GM23338 (cell line): ENCODE measurements at regions not wholly inside any gene's neighbourhood (a gene's known extent, or its start where the extent isn't known, plus 50 kb on each side); places are given as distances from the start of the nearest gene placed in this dataset.

Experiments used
- EZH2 ChIP-seq: fragments of 200-600 bp; sonication (generic); IDR thresholded peaks from one replicate; pipeline ENCODE4 v1.8.0; 2017; ENCODE audit warnings: antibody characterized with exemption, mild to moderate bottlenecking, low read depth; ENCODE audit not compliant: unreplicated experiment
- EZH2phosphoT487 ChIP-seq: fragments of 200-600 bp; sonication (generic); IDR thresholded peaks from one replicate; pipeline ENCODE4 v1.8.1; 2018; ENCODE audit warnings: antibody characterized with exemption; ENCODE audit not compliant: unreplicated experiment
- JUNB ChIP-seq: IDR thresholded peaks from one replicate; pipeline ENCODE4 v1.6.1; 2016; ENCODE audit warnings: antibody characterized with exemption; ENCODE audit not compliant: unreplicated experiment
- POLR2AphosphoS5 ChIP-seq: IDR thresholded peaks from 2 replicates; pipeline ENCODE4 v1.6.1; 2016; ENCODE audit warnings: antibody characterized with exemption, low read depth
- TF ChIP-seq, protein P1 (sequence below), 2 experiments: fragments of 200-600 bp in 1 of 2; sonication (generic) in 1 of 2; conservative IDR thresholded peaks; 2 replicates each; pipeline versions ENCODE4 v1.5.1 to v1.6.1; 2016 to 2017; ENCODE audit warnings: antibody characterized with exemption in 2 of 2, low read depth in 2 of 2, mild to moderate bottlenecking in 2 of 2, moderate library complexity in 1 of 2
- TF ChIP-seq, protein P2 (sequence below): IDR thresholded peaks from one replicate; pipeline ENCODE4 v1.6.1; 2018; ENCODE audit warnings: antibody characterized with exemption; ENCODE audit not compliant: unreplicated experiment

DNA sequence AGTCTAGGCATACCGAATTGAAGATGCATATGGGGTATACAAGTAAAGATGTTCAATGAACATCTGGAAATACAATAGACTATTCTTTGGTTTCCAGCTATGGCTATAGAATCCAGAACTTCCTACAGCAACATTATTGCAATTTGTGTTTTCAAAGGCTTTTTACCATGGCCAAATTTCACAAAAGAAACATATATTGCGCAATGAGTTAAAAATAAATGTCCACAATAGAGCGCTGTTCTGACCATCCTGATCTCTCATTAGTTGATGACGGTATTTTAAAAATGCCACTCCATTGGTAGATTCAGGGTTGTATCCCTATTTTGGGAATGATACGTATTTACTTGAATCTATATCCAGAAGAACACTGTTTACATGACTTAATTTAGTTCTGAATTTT, 139.2 kb downstream of the LINC00632 start:
- TF ChIP-seq, protein P1, sequence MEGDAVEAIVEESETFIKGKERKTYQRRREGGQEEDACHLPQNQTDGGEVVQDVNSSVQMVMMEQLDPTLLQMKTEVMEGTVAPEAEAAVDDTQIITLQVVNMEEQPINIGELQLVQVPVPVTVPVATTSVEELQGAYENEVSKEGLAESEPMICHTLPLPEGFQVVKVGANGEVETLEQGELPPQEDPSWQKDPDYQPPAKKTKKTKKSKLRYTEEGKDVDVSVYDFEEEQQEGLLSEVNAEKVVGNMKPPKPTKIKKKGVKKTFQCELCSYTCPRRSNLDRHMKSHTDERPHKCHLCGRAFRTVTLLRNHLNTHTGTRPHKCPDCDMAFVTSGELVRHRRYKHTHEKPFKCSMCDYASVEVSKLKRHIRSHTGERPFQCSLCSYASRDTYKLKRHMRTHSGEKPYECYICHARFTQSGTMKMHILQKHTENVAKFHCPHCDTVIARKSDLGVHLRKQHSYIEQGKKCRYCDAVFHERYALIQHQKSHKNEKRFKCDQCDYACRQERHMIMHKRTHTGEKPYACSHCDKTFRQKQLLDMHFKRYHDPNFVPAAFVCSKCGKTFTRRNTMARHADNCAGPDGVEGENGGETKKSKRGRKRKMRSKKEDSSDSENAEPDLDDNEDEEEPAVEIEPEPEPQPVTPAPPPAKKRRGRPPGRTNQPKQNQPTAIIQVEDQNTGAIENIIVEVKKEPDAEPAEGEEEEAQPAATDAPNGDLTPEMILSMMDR (conservative IDR thresholded peaks at IDR 0.05; ENCODE audit: low read depth in 2 of 2) = no peak
- no peak for TF ChIP-seq POLR2AphosphoS5
- TF ChIP-seq EZH2 = no peak
- TF ChIP-seq EZH2phosphoT487 = no peak
- TF ChIP-seq, protein P2, sequence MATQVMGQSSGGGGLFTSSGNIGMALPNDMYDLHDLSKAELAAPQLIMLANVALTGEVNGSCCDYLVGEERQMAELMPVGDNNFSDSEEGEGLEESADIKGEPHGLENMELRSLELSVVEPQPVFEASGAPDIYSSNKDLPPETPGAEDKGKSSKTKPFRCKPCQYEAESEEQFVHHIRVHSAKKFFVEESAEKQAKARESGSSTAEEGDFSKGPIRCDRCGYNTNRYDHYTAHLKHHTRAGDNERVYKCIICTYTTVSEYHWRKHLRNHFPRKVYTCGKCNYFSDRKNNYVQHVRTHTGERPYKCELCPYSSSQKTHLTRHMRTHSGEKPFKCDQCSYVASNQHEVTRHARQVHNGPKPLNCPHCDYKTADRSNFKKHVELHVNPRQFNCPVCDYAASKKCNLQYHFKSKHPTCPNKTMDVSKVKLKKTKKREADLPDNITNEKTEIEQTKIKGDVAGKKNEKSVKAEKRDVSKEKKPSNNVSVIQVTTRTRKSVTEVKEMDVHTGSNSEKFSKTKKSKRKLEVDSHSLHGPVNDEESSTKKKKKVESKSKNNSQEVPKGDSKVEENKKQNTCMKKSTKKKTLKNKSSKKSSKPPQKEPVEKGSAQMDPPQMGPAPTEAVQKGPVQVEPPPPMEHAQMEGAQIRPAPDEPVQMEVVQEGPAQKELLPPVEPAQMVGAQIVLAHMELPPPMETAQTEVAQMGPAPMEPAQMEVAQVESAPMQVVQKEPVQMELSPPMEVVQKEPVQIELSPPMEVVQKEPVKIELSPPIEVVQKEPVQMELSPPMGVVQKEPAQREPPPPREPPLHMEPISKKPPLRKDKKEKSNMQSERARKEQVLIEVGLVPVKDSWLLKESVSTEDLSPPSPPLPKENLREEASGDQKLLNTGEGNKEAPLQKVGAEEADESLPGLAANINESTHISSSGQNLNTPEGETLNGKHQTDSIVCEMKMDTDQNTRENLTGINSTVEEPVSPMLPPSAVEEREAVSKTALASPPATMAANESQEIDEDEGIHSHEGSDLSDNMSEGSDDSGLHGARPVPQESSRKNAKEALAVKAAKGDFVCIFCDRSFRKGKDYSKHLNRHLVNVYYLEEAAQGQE = no peak
- no peak for TF ChIP-seq JUNB
